ENCODE measurements at regions not wholly inside any gene's neighbourhood (a gene's known extent, or its start where the extent isn't known, plus 50 kb on each side); places are given as distances from the start of the nearest gene placed in this dataset.
"Not testable (repeated sequence)": the region's sequence is repeated elsewhere in the genome, so short reads cannot be mapped to it uniquely, and the experiment has no call there.

GRCh38 chr9:29968831-29969230 is 2395.6 kb upstream of the C9orf72 start:
- no peak for DNase-seq

GRCh38 chr9:29969408-29969807 is 2396.1 kb upstream of the C9orf72 start:
- DNase-seq, result no peak

GRCh38 chr9:29969856-29970647 is 2396.8 kb upstream of the C9orf72 start:
- no peak for DNase-seq

- DNase-seq, result no peak
These were observed 2400.9 kb upstream of the C9orf72 start for GRCh38 chr9:29974197-29974596.

- DNase-seq, result no peak
These were observed 2403.7 kb upstream of the C9orf72 start for GRCh38 chr9:29976981-29977380.

GRCh38 chr9:29981013-29981412 is 2403.4 kb upstream of the ACO1 start:
- no peak for DNase-seq

- no peak for DNase-seq
These were observed 2384.8 kb upstream of the ACO1 start for GRCh38 chr9:29999645-30000044.

GRCh38 chr9:30010691-30011090 is 2373.8 kb upstream of the ACO1 start:
- no peak for DNase-seq

- no peak for DNase-seq
These were observed 2371.8 kb upstream of the ACO1 start for GRCh38 chr9:30012622-30013021.

GRCh38 chr9:30015073-30015472 is 2369.4 kb upstream of the ACO1 start:
- no peak for DNase-seq

GRCh38 chr9:30020161-30020560 is 2364.3 kb upstream of the ACO1 start:
- no peak for DNase-seq

- no peak for DNase-seq
These were observed 2348.7 kb upstream of the ACO1 start for GRCh38 chr9:30035761-30036160.

- no peak for DNase-seq
These were observed 2347.9 kb upstream of the ACO1 start for GRCh38 chr9:30036558-30036957.

- peak; percentile 44 for DNase-seq
These were observed 2344.7 kb upstream of the ACO1 start for GRCh38 chr9:30039712-30040111.

GRCh38 chr9:30048396-30048795 is 2336.0 kb upstream of the ACO1 start:
- DNase-seq, result no peak

- no peak for DNase-seq
These were observed 2326.0 kb upstream of the ACO1 start for GRCh38 chr9:30058463-30058862.

GRCh38 chr9:30060976-30061375 is 2323.5 kb upstream of the ACO1 start:
- no peak for DNase-seq

- peak; percentile 3 for DNase-seq
These were observed 2318.6 kb upstream of the ACO1 start for GRCh38 chr9:30065888-30066287.

- not testable (repeated sequence) for DNase-seq
These were observed 2315.2 kb upstream of the ACO1 start for GRCh38 chr9:30069236-30069635.

GRCh38 chr9:30075022-30075421 is 2309.4 kb upstream of the ACO1 start:
- peak; percentile 81 for DNase-seq

- peak; percentile 81 for DNase-seq
These were observed 2308.8 kb upstream of the ACO1 start for GRCh38 chr9:30075451-30076199.

- no peak for DNase-seq
These were observed 2306.2 kb upstream of the ACO1 start for GRCh38 chr9:30078195-30078594.

GRCh38 chr9:30089428-30089827 is 2295.0 kb upstream of the ACO1 start:
- DNase-seq, result no peak

GRCh38 chr9:30103647-30104394 is 2280.6 kb upstream of the ACO1 start:
- no peak for DNase-seq
